ENCODE measurements at regions not wholly inside any gene's neighbourhood (a gene's known extent, or its start where the extent isn't known, plus 50 kb on each side); places are given as distances from the start of the nearest gene placed in this dataset.

GRCh38 chr12:115097416-115097815 lies 413.4 kb upstream of the TBX3 start:
- TF ChIP-seq CTCF (IDR thresholded peaks at IDR 0.05) (no peak), EP300 (IDR thresholded peaks at IDR 0.05; ENCODE audit: low read depth) (no peak)
